ENCODE measurements at regions not wholly inside any gene's neighbourhood (a gene's known extent, or its start where the extent isn't known, plus 50 kb on each side); places are given as distances from the start of the nearest gene placed in this dataset.

GRCh38 chr5:30100929-30101328 is 1092.6 kb upstream of the CDH6 start:
- no peak for ATAC-seq
- no peak for TF ChIP-seq RARB (CRISPR knock-in tag; IDR thresholded peaks at IDR 0.05)
- TF ChIP-seq ARNTL (CRISPR knock-in tag; IDR thresholded peaks at IDR 0.05; ENCODE audit: borderline replicate concordance, low read depth), result no peak
- TF ChIP-seq OSR1 (CRISPR knock-in tag; IDR thresholded peaks at IDR 0.05), result no peak
- TF ChIP-seq ZNF8 (CRISPR knock-in tag; IDR thresholded peaks at IDR 0.05), result no peak
- TF ChIP-seq, protein P1, sequence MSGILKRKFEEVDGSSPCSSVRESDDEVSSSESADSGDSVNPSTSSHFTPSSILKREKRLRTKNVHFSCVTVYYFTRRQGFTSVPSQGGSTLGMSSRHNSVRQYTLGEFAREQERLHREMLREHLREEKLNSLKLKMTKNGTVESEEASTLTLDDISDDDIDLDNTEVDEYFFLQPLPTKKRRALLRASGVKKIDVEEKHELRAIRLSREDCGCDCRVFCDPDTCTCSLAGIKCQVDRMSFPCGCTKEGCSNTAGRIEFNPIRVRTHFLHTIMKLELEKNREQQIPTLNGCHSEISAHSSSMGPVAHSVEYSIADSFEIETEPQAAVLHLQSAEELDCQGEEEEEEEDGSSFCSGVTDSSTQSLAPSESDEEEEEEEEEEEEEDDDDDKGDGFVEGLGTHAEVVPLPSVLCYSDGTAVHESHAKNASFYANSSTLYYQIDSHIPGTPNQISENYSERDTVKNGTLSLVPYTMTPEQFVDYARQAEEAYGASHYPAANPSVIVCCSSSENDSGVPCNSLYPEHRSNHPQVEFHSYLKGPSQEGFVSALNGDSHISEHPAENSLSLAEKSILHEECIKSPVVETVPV (CRISPR knock-in tag; IDR thresholded peaks at IDR 0.05), result no peak
- no peak for TF ChIP-seq ESRRG (CRISPR knock-in tag; IDR thresholded peaks at IDR 0.05)

DNA sequence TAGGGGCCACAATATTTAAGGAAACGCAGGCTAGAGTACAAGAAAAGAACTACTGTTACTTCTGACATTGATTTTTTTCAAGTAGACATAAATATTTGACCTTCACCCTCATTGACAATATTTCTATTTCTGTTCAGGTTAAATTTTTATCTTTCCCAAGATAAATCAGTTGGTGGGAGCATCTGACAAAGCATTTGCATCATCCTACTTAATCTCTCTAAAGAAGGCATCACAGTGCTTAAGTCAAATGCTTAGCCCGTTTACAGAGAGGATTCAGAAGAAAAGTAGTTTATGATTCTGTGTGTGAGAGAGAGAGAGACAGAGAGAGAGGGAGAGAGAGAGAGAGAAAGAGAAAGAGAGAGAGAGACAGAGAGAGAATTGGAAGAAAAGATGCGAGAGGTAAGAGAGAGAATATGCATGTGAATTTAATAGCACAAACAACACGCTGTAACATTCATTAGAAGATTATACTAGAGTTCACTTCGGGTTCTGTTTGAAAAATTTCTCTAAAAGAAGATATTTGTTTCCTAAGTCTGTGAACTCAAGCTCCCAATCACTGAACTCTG is 1093.3 kb upstream of the CDH6 start:
- TF ChIP-seq ZC3H10 (CRISPR knock-in tag; IDR thresholded peaks at IDR 0.05) (no peak), CSDC2 (CRISPR knock-in tag; IDR thresholded peaks at IDR 0.05) (no peak), PPARA (CRISPR knock-in tag; IDR thresholded peaks at IDR 0.05; ENCODE audit: borderline replicate concordance) (no peak)
- no peak for ATAC-seq

DNA sequence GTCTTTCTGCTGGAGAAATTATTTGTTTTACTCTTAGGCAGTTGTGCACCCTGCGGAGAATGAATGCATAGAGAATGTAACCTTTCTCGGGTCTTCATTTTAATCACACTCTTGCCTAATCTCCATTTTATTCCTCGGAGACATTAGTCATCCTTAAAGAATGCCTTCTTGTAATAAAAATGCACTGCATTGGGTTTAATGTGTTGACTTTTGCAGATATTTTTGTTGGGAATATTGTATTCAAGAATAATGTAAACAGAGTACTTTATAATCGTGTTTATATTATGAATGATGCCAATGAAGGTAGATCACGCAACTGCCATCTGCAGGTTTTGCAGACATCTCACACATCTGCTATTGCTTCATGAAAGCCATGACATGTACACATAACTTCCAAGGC is 1093.9 kb upstream of the CDH6 start:
- ATAC-seq, result no peak

More for the DNA sequence above, 1093.9 kb upstream of the CDH6 start:
- TF ChIP-seq ZNF565 (CRISPR knock-in tag; conservative IDR thresholded peaks at IDR 0.05; ENCODE audit: low read depth), result no peak
- TF ChIP-seq ESRRG (CRISPR knock-in tag; IDR thresholded peaks at IDR 0.05), result no peak
- no peak for TF ChIP-seq TSHZ2 (CRISPR knock-in tag; IDR thresholded peaks at IDR 0.05)
- no peak for TF ChIP-seq TOX (CRISPR knock-in tag; IDR thresholded peaks at IDR 0.05; ENCODE audit: borderline replicate concordance)
- TF ChIP-seq SNAI2 (CRISPR knock-in tag; IDR thresholded peaks at IDR 0.05), result no peak
- TF ChIP-seq ISL1 (CRISPR knock-in tag; IDR thresholded peaks at IDR 0.05), result no peak
- TF ChIP-seq ZNF70 (CRISPR knock-in tag; IDR thresholded peaks at IDR 0.05), result no peak
- no peak for TF ChIP-seq OSR1 (CRISPR knock-in tag; IDR thresholded peaks at IDR 0.05)
- no peak for TF ChIP-seq ZFP30 (CRISPR knock-in tag; IDR thresholded peaks at IDR 0.05)
- TF ChIP-seq POU6F1 (CRISPR knock-in tag; IDR thresholded peaks at IDR 0.05; ENCODE audit: borderline replicate concordance, low read depth), result no peak
- no peak for TF ChIP-seq ZNF8 (CRISPR knock-in tag; IDR thresholded peaks at IDR 0.05)
- TF ChIP-seq TCF4 (CRISPR knock-in tag; IDR thresholded peaks at IDR 0.05; ENCODE audit: borderline replicate concordance), result no peak
- TF ChIP-seq, protein P2, sequence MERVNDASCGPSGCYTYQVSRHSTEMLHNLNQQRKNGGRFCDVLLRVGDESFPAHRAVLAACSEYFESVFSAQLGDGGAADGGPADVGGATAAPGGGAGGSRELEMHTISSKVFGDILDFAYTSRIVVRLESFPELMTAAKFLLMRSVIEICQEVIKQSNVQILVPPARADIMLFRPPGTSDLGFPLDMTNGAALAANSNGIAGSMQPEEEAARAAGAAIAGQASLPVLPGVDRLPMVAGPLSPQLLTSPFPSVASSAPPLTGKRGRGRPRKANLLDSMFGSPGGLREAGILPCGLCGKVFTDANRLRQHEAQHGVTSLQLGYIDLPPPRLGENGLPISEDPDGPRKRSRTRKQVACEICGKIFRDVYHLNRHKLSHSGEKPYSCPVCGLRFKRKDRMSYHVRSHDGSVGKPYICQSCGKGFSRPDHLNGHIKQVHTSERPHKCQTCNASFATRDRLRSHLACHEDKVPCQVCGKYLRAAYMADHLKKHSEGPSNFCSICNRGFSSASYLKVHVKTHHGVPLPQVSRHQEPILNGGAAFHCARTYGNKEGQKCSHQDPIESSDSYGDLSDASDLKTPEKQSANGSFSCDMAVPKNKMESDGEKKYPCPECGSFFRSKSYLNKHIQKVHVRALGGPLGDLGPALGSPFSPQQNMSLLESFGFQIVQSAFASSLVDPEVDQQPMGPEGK (CRISPR knock-in tag; IDR thresholded peaks at IDR 0.05; ENCODE audit: borderline replicate concordance), result no peak
- TF ChIP-seq, protein P1 (CRISPR knock-in tag; IDR thresholded peaks at IDR 0.05), result no peak
- no peak for TF ChIP-seq CSDC2 (CRISPR knock-in tag; IDR thresholded peaks at IDR 0.05)
- no peak for TF ChIP-seq ARNTL (CRISPR knock-in tag; IDR thresholded peaks at IDR 0.05; ENCODE audit: borderline replicate concordance, low read depth)

Data from SK-N-SH treated with all-trans-retinoic acid at 6 μM for 48 hours (cell line).